ENCODE measurements at regions not wholly inside any gene's neighbourhood (a gene's known extent, or its start where the extent isn't known, plus 50 kb on each side); places are given as distances from the start of the nearest gene placed in this dataset.

DNA sequence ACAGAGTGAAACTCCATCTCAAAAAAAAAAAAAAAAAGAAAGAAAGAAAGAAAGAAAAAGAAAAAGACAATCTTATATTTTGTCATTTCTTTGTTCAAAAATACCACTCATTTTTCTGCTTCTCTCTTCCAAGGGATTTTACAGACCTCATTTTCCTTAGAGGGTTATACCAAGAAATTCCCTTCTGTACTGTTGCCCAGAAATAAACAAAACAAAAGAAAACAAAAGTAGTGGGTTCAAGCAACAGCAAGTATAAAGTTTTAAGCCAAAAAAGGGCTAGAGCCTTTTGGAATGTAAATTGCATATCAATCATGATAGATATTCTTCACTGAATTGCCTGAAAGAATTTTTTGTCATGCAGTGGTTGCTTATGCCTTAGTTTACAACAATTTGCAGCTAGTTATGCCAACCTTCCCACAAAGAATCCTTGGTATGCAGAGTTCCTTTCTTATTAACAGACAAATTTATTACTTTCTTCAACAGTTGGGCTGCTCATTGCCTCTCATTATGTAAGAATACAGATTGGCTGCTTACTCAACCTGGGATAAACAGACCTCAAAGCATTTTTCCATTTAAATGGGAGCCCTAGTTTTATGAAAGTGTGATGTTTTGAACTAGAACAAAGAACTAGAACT is 129.1 kb upstream of the PPFIA2 start:
- H3K27me3 Mint-ChIP-seq (ENCODE audit: low read depth in 3 of 3), result peaks cover 0 to 4% (median 2%) of the 10 kb centered on the region in 3 donors
- Histone ChIP-seq H3K4me1 (ENCODE audit: control insufficient read depth in 1 of 2, insufficient read depth in 2 of 2, low read length in 2 of 2) (no peaks in the 10 kb centered on the region), H3K9me3 (replicated peaks in 1 of 2; ENCODE audit: control insufficient read depth in 1 of 2, insufficient read depth in 1 of 2, low read length in 2 of 2) (peaks cover 0 to 6% of the 10 kb centered on the region in 2 donors), H3K36me3 (replicated peaks in 1 of 2; ENCODE audit: control insufficient read depth in 1 of 2, insufficient read depth in 2 of 2, low read length in 2 of 2) (no peaks in the 10 kb centered on the region), H3K27ac (ENCODE audit: low read depth in 1 of 2, low read length in 2 of 2) (no peak overlapping the region), H3K79me2 (ENCODE audit: insufficient read depth, low read length) (no peaks in the 10 kb centered on the region), H2AFZ (ENCODE audit: insufficient read depth, low read depth, low read length, poor library complexity, severe bottlenecking) (no peak overlapping the region), H3K27me3 (ENCODE audit: control insufficient read depth in 2 of 2, insufficient read depth in 2 of 2, low read length in 2 of 2) (peaks cover 0 to 8% of the 10 kb centered on the region in 2 donors), H4K20me1 (ENCODE audit: insufficient read depth, low read length) (no peaks in the 10 kb centered on the region), H3K4me3 (replicated peaks in 1 of 3; ENCODE audit: low read depth in 2 of 3, low read length in 3 of 3) (no peak overlapping the region), H3K9ac (ENCODE audit: insufficient read depth, low read length, poor library complexity, severe bottlenecking) (no peak overlapping the region), H3K4me2 (replicated peaks; ENCODE audit: extremely low read depth, low read length, poor library complexity, severe bottlenecking) (no peak overlapping the region)
- DNase-seq, result no peak
- intact Hi-C loops (cut with micrococcal nuclease), result no loop called here
- H3K9me3 Mint-ChIP-seq, result peaks cover 0 to 20% (median 5%) of the 10 kb centered on the region in 7 donors
- H3K4me3 Mint-ChIP-seq, result no peak overlapping the region
- no peak for TF ChIP-seq CTCF (IDR thresholded peaks at IDR 0.05)
- no peaks in the 10 kb centered on the region for H3K36me3 Mint-ChIP-seq
- H3K4me1 Mint-ChIP-seq, result no peaks in the 10 kb centered on the region
- no peak overlapping the region for H3K27ac Mint-ChIP-seq

- no peak overlapping the region for H3K9ac ChIP-seq (ENCODE audit: insufficient read depth, low read length, poor library complexity, severe bottlenecking)
- WGBS (ENCODE audit: insufficient coverage), result no CpG with 5 or more reads among the region's 2 CpGs
- Mint-ChIP-seq H3K9me3 (no peaks in the 10 kb centered on the region), H3K4me3 (no peak overlapping the region), H3K36me3 (no peaks in the 10 kb centered on the region), H3K27me3 (ENCODE audit: low read depth in 3 of 3) (peaks cover 0 to 2% (median 2%) of the 10 kb centered on the region in 3 donors), H3K27ac (no peak overlapping the region), H3K4me1 (no peaks in the 10 kb centered on the region)
- H3K79me2 ChIP-seq (ENCODE audit: insufficient read depth, low read length), result no peaks in the 10 kb centered on the region
- DNase-seq, result no peak
- H3K9me3 ChIP-seq (replicated peaks in 1 of 2; ENCODE audit: control insufficient read depth in 1 of 2, insufficient read depth in 1 of 2, low read length in 2 of 2), result no peaks in the 10 kb centered on the region
- no peak overlapping the region for H3K27ac ChIP-seq (ENCODE audit: low read depth in 1 of 2, low read length in 2 of 2)
- H3K4me3 ChIP-seq (replicated peaks in 1 of 3; ENCODE audit: low read depth in 2 of 3, low read length in 3 of 3), result no peak overlapping the region
- no peaks in the 10 kb centered on the region for H3K36me3 ChIP-seq (replicated peaks in 1 of 2; ENCODE audit: control insufficient read depth in 1 of 2, insufficient read depth in 2 of 2, low read length in 2 of 2)
- H3K27me3 ChIP-seq (ENCODE audit: control insufficient read depth in 2 of 2, insufficient read depth in 2 of 2, low read length in 2 of 2), result no peaks in the 10 kb centered on the region
- no peaks in the 10 kb centered on the region for H4K20me1 ChIP-seq (ENCODE audit: insufficient read depth, low read length)
- intact Hi-C loops (cut with micrococcal nuclease), result no loop called here
- H3K4me2 ChIP-seq (replicated peaks; ENCODE audit: extremely low read depth, low read length, poor library complexity, severe bottlenecking), result no peak overlapping the region
- H3K4me1 ChIP-seq (ENCODE audit: control insufficient read depth in 1 of 2, insufficient read depth in 2 of 2, low read length in 2 of 2), result no peaks in the 10 kb centered on the region
- no peak for TF ChIP-seq CTCF (IDR thresholded peaks at IDR 0.05)
- no peak overlapping the region for H2AFZ ChIP-seq (ENCODE audit: insufficient read depth, low read depth, low read length, poor library complexity, severe bottlenecking)
Observed at GRCh38 chr12:81874586-81874985, 115.4 kb upstream of the PPFIA2 start.

All from CD14-positive monocyte (primary cell).